DOHH2 (cell line): ENCODE measurements at regions not wholly inside any gene's neighbourhood (a gene's known extent, or its start where the extent isn't known, plus 50 kb on each side); places are given as distances from the start of the nearest gene placed in this dataset.

ENCODE experiments used
- EZH2phosphoT487 ChIP-seq: fragments of 200-600 bp; sonication (generic); IDR thresholded peaks from 2 replicates; pipeline ENCODE4 v1.6.1; 2017; ENCODE audit warnings: borderline replicate concordance, mild to moderate bottlenecking, antibody characterized with exemption, low read length, moderate library complexity, mixed read lengths
- TF ChIP-seq, protein P1 (sequence below): fragments of 200-600 bp; sonication (generic); IDR thresholded peaks from one replicate; pipeline ENCODE4 v1.5.1; 2014; ENCODE audit warnings: antibody characterized with exemption, mild to moderate bottlenecking, low read depth, low read length; ENCODE audit not compliant: poor library complexity, severe bottlenecking

DNA sequence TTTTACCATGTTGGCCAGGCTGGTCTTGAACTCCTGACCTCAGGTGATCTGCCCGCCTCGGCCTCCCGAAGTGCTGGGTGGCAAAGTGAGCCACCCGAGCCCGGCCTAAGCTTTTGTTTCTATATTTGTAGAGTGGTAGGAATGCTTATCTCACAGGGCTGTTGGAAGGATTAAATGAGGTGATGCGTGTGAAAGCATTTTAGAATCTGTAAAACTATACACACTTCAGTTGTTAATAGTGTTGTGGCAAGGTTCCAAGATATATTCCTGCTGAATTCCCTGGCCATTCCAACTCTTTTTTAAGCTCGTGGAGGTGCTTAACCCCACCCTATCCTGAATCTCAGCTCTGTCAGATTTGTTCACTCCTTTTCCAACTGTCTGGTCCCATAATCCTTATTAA, 89.9 kb upstream of the AKIRIN2 start:
- TF ChIP-seq, protein P1, sequence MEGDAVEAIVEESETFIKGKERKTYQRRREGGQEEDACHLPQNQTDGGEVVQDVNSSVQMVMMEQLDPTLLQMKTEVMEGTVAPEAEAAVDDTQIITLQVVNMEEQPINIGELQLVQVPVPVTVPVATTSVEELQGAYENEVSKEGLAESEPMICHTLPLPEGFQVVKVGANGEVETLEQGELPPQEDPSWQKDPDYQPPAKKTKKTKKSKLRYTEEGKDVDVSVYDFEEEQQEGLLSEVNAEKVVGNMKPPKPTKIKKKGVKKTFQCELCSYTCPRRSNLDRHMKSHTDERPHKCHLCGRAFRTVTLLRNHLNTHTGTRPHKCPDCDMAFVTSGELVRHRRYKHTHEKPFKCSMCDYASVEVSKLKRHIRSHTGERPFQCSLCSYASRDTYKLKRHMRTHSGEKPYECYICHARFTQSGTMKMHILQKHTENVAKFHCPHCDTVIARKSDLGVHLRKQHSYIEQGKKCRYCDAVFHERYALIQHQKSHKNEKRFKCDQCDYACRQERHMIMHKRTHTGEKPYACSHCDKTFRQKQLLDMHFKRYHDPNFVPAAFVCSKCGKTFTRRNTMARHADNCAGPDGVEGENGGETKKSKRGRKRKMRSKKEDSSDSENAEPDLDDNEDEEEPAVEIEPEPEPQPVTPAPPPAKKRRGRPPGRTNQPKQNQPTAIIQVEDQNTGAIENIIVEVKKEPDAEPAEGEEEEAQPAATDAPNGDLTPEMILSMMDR, result no peak
- TF ChIP-seq EZH2phosphoT487, result no peak
